Esophagus squamous epithelium (tissue), 5 donors: ENCODE measurements at regions not wholly inside any gene's neighbourhood (a gene's known extent, or its start where the extent isn't known, plus 50 kb on each side); places are given as distances from the start of the nearest gene placed in this dataset.

Source experiments
- DNase-seq: peaks from one replicate; lab custom pipeline; 2025; lab: John Stamatoyannopoulos, UW
- H3K27ac ChIP-seq, 4 donors: fragments of 200-600 bp; sonication (generic); one replicate each; pipeline ENCODE4 v1.5.1; 2016 to 2019; ENCODE audit warnings: mild to moderate bottlenecking in 1 of 4
- H3K27me3 ChIP-seq, 4 donors: fragments of 200-600 bp; sonication (generic); 1 replicate in 3 of 4; 2 replicates in 1 of 4; pipeline versions ENCODE4 v1.5.1 to v1.6.0; 2017 to 2021; ENCODE audit warnings: antibody characterized with exemption in 1 of 4
- H3K36me3 ChIP-seq, 3 donors: fragments of 200-600 bp; sonication (generic); one replicate each; pipeline ENCODE4 v1.5.1; 2016 to 2019
- H3K4me1 ChIP-seq, 3 donors: fragments of 200-600 bp; sonication (generic); one replicate each; pipeline ENCODE4 v1.5.1; 2017 to 2019
- H3K4me3 ChIP-seq, 4 donors: fragments of 200-600 bp; sonication (generic); 1 replicate in 3 of 4; 2 replicates in 1 of 4; pipeline ENCODE4 v1.5.1; 2016 to 2019; ENCODE audit warnings: mild to moderate bottlenecking in 2 of 4, moderate library complexity in 1 of 4
- H3K9me3 ChIP-seq, 3 donors: fragments of 200-600 bp; sonication (generic); one replicate each; pipeline ENCODE4 v1.5.1; 2016 to 2019
- POLR2A ChIP-seq, 4 donors: fragments of 450-650 bp; IDR thresholded peaks; one replicate each; pipeline ENCODE4 v1.6.1; 2017; ENCODE audit warnings: antibody characterized with exemption in 4 of 4, mild to moderate bottlenecking in 4 of 4, moderate library complexity in 3 of 4
- whole genome bisulfite sequencing, 2 donors: methylation state at CpG; one replicate each; pipeline ENCODE4 v1.1.5; 2018; 5-methylcytosine and 5-hydroxymethylcytosine counted together
- intact Hi-C: fragments of 100-400 bp; cut with DNase I; formaldehyde crosslinking; loops from one replicate; pipeline ENCODE4 v1.15.0; 2022
- TF ChIP-seq, protein P1 (sequence below), 6 experiments: fragments of 450-650 bp in 4 of 6; fragments of 200-600 bp in 2 of 6; sonication (generic) in 2 of 6; IDR thresholded peaks; one replicate each; pipeline ENCODE4 v1.5.1; 2016 to 2019; ENCODE audit warnings: antibody characterized with exemption in 6 of 6, mild to moderate bottlenecking in 4 of 6, moderate library complexity in 4 of 6
- donor health status: DM: yes; HTN: yes; CAD: no.

DNA sequence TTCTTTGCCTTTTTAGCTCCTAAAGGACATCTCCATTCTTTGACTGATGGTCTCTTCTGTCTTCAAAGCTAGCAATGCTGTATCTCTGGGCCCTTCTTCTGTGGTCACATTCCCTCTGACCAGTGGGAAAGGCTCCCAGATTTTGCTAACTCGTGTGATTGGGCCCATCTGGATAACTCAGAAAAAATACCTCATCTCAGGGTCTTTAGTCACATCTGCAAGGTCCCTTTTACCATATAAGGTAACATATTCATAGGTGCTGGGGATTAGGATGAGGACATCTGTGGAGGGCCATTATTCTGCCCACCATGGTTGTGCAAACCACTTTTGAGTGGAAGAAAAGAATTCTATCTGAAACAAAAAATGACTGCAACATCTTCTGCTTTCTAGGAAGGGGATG lies 76.3 kb upstream of the MAMDC2 start:
- no peak for DNase-seq
- H3K36me3 ChIP-seq, result no peaks in the 10 kb centered on the region
- no peaks in the 10 kb centered on the region for H3K27me3 ChIP-seq
- H3K4me1 ChIP-seq, result peaks cover 0 to 7% (median 5%) of the 10 kb centered on the region in 3 donors
- H3K9me3 ChIP-seq, result no peaks in the 10 kb centered on the region
- H3K27ac ChIP-seq, result no peak overlapping the region
- TF ChIP-seq, protein P1, sequence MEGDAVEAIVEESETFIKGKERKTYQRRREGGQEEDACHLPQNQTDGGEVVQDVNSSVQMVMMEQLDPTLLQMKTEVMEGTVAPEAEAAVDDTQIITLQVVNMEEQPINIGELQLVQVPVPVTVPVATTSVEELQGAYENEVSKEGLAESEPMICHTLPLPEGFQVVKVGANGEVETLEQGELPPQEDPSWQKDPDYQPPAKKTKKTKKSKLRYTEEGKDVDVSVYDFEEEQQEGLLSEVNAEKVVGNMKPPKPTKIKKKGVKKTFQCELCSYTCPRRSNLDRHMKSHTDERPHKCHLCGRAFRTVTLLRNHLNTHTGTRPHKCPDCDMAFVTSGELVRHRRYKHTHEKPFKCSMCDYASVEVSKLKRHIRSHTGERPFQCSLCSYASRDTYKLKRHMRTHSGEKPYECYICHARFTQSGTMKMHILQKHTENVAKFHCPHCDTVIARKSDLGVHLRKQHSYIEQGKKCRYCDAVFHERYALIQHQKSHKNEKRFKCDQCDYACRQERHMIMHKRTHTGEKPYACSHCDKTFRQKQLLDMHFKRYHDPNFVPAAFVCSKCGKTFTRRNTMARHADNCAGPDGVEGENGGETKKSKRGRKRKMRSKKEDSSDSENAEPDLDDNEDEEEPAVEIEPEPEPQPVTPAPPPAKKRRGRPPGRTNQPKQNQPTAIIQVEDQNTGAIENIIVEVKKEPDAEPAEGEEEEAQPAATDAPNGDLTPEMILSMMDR (IDR thresholded peaks at IDR 0.05), result no peak
- no peak for TF ChIP-seq POLR2A (IDR thresholded peaks at IDR 0.05)
- intact Hi-C loops, result no loop called here
- no peak overlapping the region for H3K4me3 ChIP-seq
- 38 to 43% methylated on average over 1 of the region's 1 CpG for WGBS, 2 donors

DNA sequence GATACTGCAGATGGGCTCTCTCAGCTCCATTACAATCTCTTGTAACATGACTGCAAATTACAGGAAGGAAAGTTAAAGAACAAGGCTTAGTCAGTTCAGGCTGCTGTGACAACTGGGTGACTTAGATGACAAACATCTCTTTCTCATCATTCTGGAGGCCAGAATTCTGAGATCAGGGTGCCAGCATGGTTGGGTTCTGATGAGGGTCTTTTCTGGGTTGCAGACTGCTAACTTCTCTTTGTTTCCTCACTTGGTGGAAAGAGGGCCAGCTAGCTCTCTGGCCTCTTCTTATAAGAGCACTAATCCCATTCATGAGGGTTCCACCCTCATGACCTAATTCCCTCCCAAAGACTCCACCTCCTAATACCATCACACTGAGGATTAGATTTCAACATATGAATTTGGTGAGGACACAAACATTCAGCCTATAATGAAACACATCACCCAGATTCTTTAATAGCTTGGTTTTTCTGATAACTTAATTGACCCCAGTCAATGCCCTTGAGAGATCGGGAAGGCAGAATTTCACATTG lies 73.6 kb upstream of the MAMDC2 start:
- WGBS, 2 donors, result 80 to 100% methylated on average over 1 of the region's 1 CpG
- TF ChIP-seq, protein P1 (IDR thresholded peaks at IDR 0.05), result no peak
- TF ChIP-seq POLR2A (IDR thresholded peaks at IDR 0.05), result no peak
- no peak overlapping the region for H3K4me3 ChIP-seq
- H3K4me1 ChIP-seq, result peaks cover 0 to 7% (median 5%) of the 10 kb centered on the region in 3 donors
- intact Hi-C loops, result loop anchor here (10.0 kb wide), 1 partner anchor 635 kb away; no protein-coding TSS in a partner anchor
- no peaks in the 10 kb centered on the region for H3K36me3 ChIP-seq
- no peak overlapping the region for H3K27ac ChIP-seq
- no peaks in the 10 kb centered on the region for H3K9me3 ChIP-seq
- no peaks in the 10 kb centered on the region for H3K27me3 ChIP-seq
- no peak for DNase-seq

DNA sequence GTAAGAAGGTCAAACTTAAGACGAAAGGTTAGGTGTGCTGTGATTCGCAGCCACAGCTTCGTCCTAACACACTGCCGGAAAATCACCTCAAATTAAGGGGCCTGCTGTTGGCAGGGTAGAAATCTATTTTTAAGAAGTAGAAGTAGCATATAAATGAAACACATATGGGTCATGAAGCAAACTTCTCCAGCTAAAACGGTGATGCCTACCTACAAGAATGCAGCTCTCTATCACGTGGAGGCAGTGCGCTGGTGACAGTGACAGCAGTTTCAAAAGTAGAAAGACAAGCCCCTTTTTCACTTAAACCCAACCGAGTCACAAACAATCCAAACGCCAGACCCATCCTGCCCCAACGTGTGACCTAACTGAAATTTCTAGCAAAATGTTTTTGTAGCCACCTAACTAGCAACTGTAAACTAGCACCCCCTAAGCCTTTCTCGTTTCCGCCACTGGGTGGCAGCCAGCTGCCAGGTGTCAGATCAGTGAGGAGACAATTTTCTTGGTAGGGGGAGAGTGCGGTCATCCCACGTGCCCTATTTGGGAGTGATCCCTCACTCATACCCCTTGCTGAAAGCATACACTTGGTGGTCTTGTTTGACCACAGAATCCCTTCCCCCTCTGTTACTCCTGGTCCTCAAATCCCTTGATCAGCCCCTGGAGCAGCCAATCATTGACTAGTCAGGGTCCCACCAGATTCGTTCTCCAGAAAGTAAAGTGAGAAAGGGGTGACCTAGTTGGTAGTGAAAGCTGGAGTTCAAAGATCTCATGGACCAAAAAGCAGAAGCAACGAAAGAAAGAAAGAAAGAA lies 71.8 kb upstream of the MAMDC2 start:
- intact Hi-C loops, result loop anchor here (2.0 to 10.0 kb wide), 2 partner anchors 139 to 633 kb away; no protein-coding TSS in a partner anchor
- WGBS, 2 donors, result 41 to 42% methylated on average over 15 to 16 of the region's 16 CpGs

DNA sequence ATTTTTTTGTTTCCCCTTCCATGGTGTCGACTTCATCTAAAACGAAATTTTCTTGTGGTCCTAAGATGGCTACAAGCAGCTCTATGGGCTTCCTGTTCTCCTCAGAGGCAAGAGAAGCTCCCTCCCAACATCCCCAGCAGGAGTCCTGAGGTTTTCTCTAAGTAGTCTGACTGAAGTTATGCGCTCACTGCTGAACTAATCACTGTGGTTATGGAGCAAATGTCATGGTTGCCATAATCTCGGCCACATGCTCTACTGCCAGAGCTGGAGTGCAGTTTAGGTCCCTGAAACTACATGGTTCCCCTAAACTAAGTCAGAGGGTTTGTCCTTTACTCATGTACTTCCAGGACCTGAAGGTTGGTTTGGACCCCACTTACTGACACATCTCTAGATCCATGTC lies 68.0 kb upstream of the MAMDC2 start:
- Histone ChIP-seq H3K27me3 (no peaks in the 10 kb centered on the region), H3K9me3 (no peaks in the 10 kb centered on the region), H3K36me3 (no peaks in the 10 kb centered on the region), H3K4me1 (peaks cover 4 to 11% (median 8%) of the 10 kb centered on the region in 3 donors), H3K27ac (no peak overlapping the region), H3K4me3 (no peak overlapping the region)
- intact Hi-C loops, result loop anchor here (10.0 kb wide), 1 partner anchor 629 kb away; no protein-coding TSS in a partner anchor
- DNase-seq, result no peak
- TF ChIP-seq, protein P1 (IDR thresholded peaks at IDR 0.05), result no peak
- no peak for TF ChIP-seq POLR2A (IDR thresholded peaks at IDR 0.05)
- 70 to 77% methylated on average over 3 to 4 of the region's 4 CpGs for WGBS, 2 donors

More for the DNA sequence above, 71.8 kb upstream of the MAMDC2 start:
- H3K36me3 ChIP-seq, result no peaks in the 10 kb centered on the region
- TF ChIP-seq, protein P1 (IDR thresholded peaks at IDR 0.05), result peak; percentile 35 to 87 (median 76)
- TF ChIP-seq POLR2A (IDR thresholded peaks at IDR 0.05), result no peak
- no peaks in the 10 kb centered on the region for H3K27me3 ChIP-seq
- H3K27ac ChIP-seq, result no peak overlapping the region
- DNase-seq, result no peak
- H3K4me1 ChIP-seq, result peaks cover 4 to 11% (median 8%) of the 10 kb centered on the region in 3 donors
- no peaks in the 10 kb centered on the region for H3K9me3 ChIP-seq
- H3K4me3 ChIP-seq, result no peak overlapping the region

DNA sequence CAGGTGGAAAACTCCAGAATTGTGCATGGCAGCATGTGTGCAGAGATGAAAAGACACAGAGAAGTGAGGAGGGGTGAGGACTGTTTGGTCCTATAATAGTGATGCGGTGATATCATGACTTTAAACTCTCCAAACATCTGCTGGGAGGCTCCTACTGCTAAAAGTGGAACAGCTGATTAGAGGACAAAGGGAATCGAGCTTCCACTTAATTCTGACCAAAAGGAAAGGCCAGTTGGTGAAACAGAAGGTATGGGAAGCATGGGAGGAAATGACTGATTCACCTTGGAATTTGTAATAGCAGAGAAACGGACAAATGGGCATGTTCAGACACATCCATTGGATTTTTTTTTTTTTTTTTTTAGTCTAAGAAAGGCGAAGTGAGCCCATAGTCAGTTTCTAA lies 67.5 kb upstream of the MAMDC2 start:
- intact Hi-C loops, result loop anchor here (10.0 kb wide), 1 partner anchor 629 kb away; no protein-coding TSS in a partner anchor
- Histone ChIP-seq H3K36me3 (no peaks in the 10 kb centered on the region), H3K27ac (no peak overlapping the region), H3K9me3 (no peaks in the 10 kb centered on the region), H3K27me3 (no peaks in the 10 kb centered on the region), H3K4me1 (peaks cover 4 to 11% (median 8%) of the 10 kb centered on the region in 3 donors), H3K4me3 (no peak overlapping the region)
- no peak for DNase-seq
- WGBS, 2 donors, result 38 to 39% methylated on average over 4 of the region's 4 CpGs
- TF ChIP-seq POLR2A (IDR thresholded peaks at IDR 0.05), result no peak
